GM18502 (cell line): ENCODE measurements at regions not wholly inside any gene's neighbourhood (a gene's known extent, or its start where the extent isn't known, plus 50 kb on each side); places are given as distances from the start of the nearest gene placed in this dataset.

Source experiments
- ATAC-seq: cut with Tn5 transposase; IDR thresholded peaks from one replicate; pipeline ENCODE4 v1.9.1; 2021; ENCODE audit warnings: mild to moderate bottlenecking; ENCODE audit not compliant: unreplicated experiment, poor library complexity

DNA sequence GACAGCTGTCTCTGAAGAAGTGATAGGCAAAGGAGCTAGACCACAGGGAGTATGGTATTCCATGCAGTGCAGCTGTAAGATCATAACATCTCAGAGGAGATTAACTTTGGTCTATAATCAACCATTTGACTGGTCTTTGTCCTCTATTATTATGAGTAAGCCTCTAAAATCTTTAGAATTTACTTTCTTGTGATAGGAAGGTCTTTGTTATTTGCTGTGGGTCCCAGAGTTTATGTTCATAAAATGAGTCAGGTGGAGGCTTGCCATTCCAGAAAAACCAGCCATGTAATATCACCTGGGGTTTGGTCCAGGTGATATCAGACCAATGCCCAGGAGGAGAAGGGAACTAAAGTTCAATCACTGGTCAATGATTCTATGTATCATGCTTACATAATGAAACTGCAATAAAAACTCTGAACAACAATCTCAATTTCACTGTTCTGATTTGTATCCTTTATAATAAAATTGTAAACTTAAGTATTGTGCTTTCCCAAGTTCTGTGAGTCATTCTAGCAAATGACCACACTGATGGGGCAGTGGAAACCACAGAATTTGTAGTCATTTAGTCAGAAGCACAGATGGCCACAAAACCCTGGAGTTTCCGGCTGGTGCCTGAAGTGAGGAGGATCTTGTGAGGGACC lies 239.6 kb upstream of the TRAM1L1 start:
- ATAC-seq, result no peak

DNA sequence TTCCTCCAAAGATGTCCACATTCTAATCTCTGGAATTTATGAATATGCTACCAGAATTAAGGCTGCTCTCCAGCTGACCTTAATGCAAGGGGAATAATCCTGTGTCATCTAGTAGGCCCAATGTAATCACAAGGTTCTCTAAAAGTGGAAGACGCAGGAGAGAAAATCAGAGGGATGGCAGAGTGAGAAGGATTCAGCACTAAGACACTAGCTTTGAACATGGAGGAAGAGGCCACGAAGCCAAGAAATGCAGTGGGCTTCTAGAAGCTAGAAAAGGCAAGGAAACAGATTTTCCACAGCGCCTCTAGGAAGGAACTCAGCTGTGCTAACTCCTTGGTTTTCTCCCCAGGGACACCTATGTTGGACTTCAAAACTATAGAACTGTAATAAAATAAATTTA lies 240.7 kb upstream of the TRAM1L1 start:
- no peak for ATAC-seq

GRCh38 chr4:117327491-117327890 lies 242.1 kb upstream of the TRAM1L1 start:
- ATAC-seq, result no peak

GRCh38 chr4:117328333-117328732 lies 243.0 kb upstream of the TRAM1L1 start:
- ATAC-seq, result no peak

GRCh38 chr4:117331817-117332216 lies 246.4 kb upstream of the TRAM1L1 start:
- ATAC-seq, result no peak

- no peak for ATAC-seq
Observed at GRCh38 chr4:117334451-117335188, 249.2 kb upstream of the TRAM1L1 start.

DNA sequence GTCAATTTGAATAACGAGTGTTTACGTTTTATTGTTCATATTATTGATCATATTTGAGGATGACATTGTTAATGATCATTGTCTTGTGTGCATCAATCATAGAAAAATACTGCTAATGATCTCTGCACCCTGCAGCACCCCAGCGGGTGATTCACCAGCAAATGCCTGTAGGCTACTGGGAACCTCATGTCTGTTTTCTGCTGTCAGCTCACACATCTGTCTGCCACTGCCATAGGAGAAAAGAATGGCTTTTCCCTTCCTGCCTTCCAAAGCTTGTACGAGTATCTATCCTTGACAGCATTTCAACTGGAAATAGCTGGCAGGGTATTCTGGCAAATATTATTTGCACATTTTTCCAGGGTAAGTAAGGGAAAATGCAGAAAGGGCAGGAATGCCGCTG lies 272.1 kb upstream of the TRAM1L1 start:
- no peak for ATAC-seq

DNA sequence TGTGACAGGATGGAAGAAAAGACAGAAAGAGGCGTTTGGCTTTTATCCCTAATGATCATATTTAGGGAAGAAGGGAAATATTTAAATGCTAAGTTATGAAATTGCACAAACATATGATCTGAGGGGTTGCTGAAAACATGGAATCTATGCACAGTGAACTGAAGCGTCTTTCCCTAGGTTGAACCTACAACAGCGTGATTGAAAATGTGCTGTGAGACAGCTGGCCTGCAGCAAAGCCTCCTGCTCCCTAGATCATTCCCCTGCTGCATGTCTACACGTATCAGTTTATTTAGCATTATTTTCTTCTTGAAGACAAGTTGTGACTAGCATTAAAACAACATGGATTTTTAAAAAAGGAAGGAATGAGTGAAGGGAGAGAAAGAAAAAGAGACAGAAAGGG lies 272.5 kb upstream of the TRAM1L1 start:
- no peak for ATAC-seq

- no peak for ATAC-seq
Observed at GRCh38 chr4:117370944-117371668, 285.7 kb upstream of the TRAM1L1 start.

DNA sequence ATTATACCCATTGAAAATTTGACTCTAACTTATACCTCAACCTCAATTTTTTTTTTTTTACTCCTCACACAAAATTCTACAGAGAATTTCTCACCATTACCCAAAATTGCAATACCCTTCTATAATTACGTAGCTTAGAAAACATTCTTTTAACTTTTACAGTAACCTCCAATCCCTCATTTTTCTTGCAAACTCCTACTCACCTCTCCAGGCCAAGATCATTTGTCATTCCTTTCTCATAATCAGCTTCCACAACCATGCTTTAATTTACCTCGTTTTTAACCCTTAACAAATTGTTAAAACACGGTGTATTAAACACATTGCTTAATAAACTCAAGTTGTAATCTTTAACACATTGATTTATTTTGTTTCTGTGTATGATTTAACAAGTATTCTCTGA lies 289.7 kb upstream of the TRAM1L1 start:
- no peak for ATAC-seq

GRCh38 chr4:117376692-117377091 lies 291.3 kb upstream of the TRAM1L1 start:
- no peak for ATAC-seq

DNA sequence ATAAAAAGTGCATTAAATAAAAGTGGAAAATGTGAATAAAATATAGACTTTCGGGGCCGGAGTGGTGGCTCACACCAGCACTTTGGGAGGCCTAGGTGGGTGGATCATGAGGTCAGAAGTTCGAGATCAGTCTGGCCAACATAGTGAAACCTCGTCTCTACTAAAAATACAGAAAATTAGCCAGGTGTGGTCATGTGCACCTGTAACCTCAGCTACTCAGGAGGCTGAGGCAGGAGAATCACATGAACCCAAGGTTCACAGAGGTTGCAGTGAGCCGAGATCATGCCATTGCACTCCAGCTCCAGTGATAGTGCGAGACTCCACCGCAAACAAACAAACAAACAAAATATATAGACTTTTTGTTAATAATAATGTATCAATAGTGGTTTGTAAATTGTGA lies 293.6 kb upstream of the TRAM1L1 start:
- ATAC-seq, result no peak

GRCh38 chr4:117383468-117383867 lies 298.1 kb upstream of the TRAM1L1 start:
- no peak for ATAC-seq

GRCh38 chr4:117385526-117385925 lies 300.1 kb upstream of the TRAM1L1 start:
- ATAC-seq, result no peak

- no peak for ATAC-seq
Observed at GRCh38 chr4:117387072-117387471, 301.7 kb upstream of the TRAM1L1 start.

GRCh38 chr4:117400039-117400835 lies 314.9 kb upstream of the TRAM1L1 start:
- no peak for ATAC-seq

- no peak for ATAC-seq
Observed at GRCh38 chr4:117412661-117413060, 327.3 kb upstream of the TRAM1L1 start.

GRCh38 chr4:117417856-117418255 lies 332.5 kb upstream of the TRAM1L1 start:
- ATAC-seq, result no peak

- no peak for ATAC-seq
Observed at GRCh38 chr4:117420948-117421347, 335.6 kb upstream of the TRAM1L1 start.

GRCh38 chr4:117421706-117422105 lies 336.3 kb upstream of the TRAM1L1 start:
- no peak for ATAC-seq

DNA sequence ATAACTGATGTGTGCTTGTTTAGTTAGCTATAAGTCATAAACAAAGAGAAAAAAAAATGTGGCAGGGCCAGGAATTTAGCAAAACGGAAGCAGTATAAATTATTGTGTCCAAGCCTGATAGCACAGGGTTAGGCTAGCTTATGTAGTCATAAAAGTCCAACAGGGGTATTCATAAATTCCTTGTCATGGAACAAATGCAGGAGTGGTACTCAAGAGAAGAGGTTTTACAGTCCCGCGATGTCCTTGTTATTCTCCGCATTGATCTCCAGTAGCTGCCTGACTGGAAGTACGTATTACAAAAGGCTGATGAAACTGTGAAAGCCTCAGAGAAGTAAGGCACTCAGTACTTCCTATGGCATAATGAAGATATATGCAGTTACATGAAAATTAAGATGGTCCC lies 336.9 kb upstream of the TRAM1L1 start:
- no peak for ATAC-seq
